ENCODE measurements at regions not wholly inside any gene's neighbourhood (a gene's known extent, or its start where the extent isn't known, plus 50 kb on each side); places are given as distances from the start of the nearest gene placed in this dataset.

DNA sequence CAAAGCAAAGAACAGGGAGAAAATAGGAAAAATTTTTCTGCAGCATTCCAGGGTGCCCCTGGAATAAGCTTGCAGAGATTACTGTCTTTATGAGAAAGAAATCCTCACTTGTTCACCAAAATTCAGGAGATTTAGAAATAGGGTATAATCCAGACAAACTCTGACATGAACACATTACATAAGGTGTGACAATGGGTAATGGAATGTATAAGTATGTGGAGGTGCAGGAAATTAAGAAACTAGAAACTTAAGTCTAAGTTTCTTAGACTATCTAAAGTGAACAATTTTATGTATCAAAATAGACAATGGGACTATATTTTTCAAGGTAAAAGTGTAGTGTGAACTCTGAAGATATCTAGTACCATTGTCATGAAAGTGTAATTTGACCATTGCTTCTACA, 140.0 kb upstream of the KITLG start:
- no peak for TF ChIP-seq POLR2A (IDR thresholded peaks at IDR 0.05)
- TF ChIP-seq, protein P1, sequence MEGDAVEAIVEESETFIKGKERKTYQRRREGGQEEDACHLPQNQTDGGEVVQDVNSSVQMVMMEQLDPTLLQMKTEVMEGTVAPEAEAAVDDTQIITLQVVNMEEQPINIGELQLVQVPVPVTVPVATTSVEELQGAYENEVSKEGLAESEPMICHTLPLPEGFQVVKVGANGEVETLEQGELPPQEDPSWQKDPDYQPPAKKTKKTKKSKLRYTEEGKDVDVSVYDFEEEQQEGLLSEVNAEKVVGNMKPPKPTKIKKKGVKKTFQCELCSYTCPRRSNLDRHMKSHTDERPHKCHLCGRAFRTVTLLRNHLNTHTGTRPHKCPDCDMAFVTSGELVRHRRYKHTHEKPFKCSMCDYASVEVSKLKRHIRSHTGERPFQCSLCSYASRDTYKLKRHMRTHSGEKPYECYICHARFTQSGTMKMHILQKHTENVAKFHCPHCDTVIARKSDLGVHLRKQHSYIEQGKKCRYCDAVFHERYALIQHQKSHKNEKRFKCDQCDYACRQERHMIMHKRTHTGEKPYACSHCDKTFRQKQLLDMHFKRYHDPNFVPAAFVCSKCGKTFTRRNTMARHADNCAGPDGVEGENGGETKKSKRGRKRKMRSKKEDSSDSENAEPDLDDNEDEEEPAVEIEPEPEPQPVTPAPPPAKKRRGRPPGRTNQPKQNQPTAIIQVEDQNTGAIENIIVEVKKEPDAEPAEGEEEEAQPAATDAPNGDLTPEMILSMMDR (IDR thresholded peaks at IDR 0.05): no peak
